Kidney (tissue), 13 donors: ENCODE measurements at regions not wholly inside any gene's neighbourhood (a gene's known extent, or its start where the extent isn't known, plus 50 kb on each side); places are given as distances from the start of the nearest gene placed in this dataset.
A peak's percentile ranks its signal among the peaks of the same experiment; 100 is the strongest.

ENCODE experiments used
- DNase-seq, 5 donors: peaks; one replicate each; pipeline ENCODE4 v3.0.0-alpha.2; 2013 to 2020
- FAIRE-seq: peaks from 2 replicates; lab custom pipeline; 2012; peaks lifted over from hg19 to GRCh38; lab: Jason Lieb, UNC
- H3K27ac ChIP-seq, 2 donors: one replicate each; pipeline ENCODE4 v1.7.0; 2013; ENCODE audit warnings: low read depth in 2 of 2, low read length in 2 of 2, inconsistent platforms in 1 of 2
- H3K27me3 ChIP-seq: one replicate; pipeline ENCODE4 v1.7.1; 2013; ENCODE audit warnings: low read length, inconsistent platforms; ENCODE audit not compliant: control insufficient read depth, insufficient read depth
- H3K36me3 ChIP-seq, 3 donors: one replicate each; pipeline versions ENCODE4 v1.7.0 to v1.7.1; 2013; ENCODE audit warnings: low read length in 3 of 3, control low read depth in 1 of 3, inconsistent platforms in 1 of 3; ENCODE audit not compliant: insufficient read depth in 3 of 3, control insufficient read depth in 2 of 3
- H3K4me1 ChIP-seq, 3 donors: one replicate each; pipeline versions ENCODE4 v1.7.0 to v1.7.1; 2013; ENCODE audit warnings: low read length in 3 of 3, inconsistent platforms in 1 of 3, low read depth in 1 of 3; ENCODE audit not compliant: control insufficient read depth in 2 of 3, insufficient read depth in 2 of 3
- H3K4me3 ChIP-seq, 3 donors: one replicate each; pipeline versions ENCODE4 v1.7.0 to v1.8.1; 2013; ENCODE audit warnings: low read length in 3 of 3, control low read depth in 1 of 3, inconsistent platforms in 1 of 3
- H3K9ac ChIP-seq, 3 donors: one replicate each; pipeline versions ENCODE4 v1.7.0 to v1.7.1; 2013; ENCODE audit warnings: low read length in 3 of 3, control low read depth in 1 of 3, inconsistent platforms in 1 of 3
- H3K9me3 ChIP-seq, 3 donors: one replicate each; pipeline versions ENCODE4 v1.7.0 to v1.7.1; 2013; ENCODE audit warnings: low read length in 3 of 3, control low read depth in 1 of 3, inconsistent platforms in 1 of 3; ENCODE audit not compliant: control insufficient read depth in 2 of 3, insufficient read depth in 1 of 3
- intact Hi-C: fragments of 100-400 bp; cut with DNase I; formaldehyde crosslinking; loops from one replicate; pipeline ENCODE4 v1.11.1; 2022
- TF ChIP-seq, protein P1 (sequence below): IDR thresholded peaks from 3 replicates; pipeline ENCODE4 v1.5.1; 2012; ENCODE audit warnings: mild to moderate bottlenecking, moderate library complexity, borderline replicate concordance; ENCODE audit not compliant: insufficient read depth; ENCODE audit errors: extremely low read depth
- donor health status: control.
- donor health status: control.
- donor health status: control.
- donor health status: control.
- donor health status: control.
- donor health status: DM: yes; HTN: yes; CAD: no.
- donor health status: Normal renal cell carcinoma (clear cell type).

GRCh38 chr13:105871326-105871725 lies 664.1 kb downstream of the EFNB2 start:
- TF ChIP-seq, protein P1, sequence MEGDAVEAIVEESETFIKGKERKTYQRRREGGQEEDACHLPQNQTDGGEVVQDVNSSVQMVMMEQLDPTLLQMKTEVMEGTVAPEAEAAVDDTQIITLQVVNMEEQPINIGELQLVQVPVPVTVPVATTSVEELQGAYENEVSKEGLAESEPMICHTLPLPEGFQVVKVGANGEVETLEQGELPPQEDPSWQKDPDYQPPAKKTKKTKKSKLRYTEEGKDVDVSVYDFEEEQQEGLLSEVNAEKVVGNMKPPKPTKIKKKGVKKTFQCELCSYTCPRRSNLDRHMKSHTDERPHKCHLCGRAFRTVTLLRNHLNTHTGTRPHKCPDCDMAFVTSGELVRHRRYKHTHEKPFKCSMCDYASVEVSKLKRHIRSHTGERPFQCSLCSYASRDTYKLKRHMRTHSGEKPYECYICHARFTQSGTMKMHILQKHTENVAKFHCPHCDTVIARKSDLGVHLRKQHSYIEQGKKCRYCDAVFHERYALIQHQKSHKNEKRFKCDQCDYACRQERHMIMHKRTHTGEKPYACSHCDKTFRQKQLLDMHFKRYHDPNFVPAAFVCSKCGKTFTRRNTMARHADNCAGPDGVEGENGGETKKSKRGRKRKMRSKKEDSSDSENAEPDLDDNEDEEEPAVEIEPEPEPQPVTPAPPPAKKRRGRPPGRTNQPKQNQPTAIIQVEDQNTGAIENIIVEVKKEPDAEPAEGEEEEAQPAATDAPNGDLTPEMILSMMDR = no peak
- Histone ChIP-seq H3K36me3 (no peaks in the 10 kb centered on the region), H3K4me1 (no peaks in the 10 kb centered on the region), H3K9ac (no peak overlapping the region), H3K9me3 (no peaks in the 10 kb centered on the region), H3K4me3 (no peak overlapping the region), H3K27ac (no peak overlapping the region), H3K27me3 (no peaks in the 10 kb centered on the region)
- intact Hi-C loops = no loop called here
- no peak for FAIRE-seq
- DNase-seq = no peak

DNA sequence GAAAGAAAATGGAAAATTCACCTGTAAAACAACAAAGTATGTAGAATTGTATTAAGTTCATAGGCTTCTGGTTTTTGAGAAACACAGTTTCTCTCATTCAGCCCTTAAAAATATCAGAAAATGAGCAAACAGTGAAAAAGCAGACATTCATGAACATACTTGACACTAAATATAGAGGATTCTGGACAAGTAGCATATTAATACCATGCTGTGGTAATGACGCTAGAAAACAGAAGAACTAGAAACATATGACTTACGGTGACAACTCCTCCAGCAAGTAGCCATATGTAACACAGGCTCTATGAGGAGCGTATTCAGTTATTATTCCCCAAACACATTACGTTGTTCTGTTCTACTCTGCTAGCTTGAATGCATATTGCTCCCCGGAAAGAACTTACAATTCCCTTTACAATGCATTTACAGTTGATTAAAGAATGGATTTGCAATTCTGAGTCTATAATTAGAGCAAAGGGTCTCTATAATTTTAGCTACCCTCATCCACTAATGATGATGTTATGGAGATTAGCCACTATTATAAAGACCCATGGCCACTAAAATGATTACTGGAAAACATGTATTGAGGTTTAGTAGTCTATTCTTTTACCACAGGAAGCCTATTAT lies 672.1 kb downstream of the EFNB2 start:
- no peaks in the 10 kb centered on the region for H3K27me3 ChIP-seq
- H3K9ac ChIP-seq = no peak overlapping the region
- H3K9me3 ChIP-seq = no peaks in the 10 kb centered on the region
- no peaks in the 10 kb centered on the region for H3K4me1 ChIP-seq
- DNase-seq (no peak), FAIRE-seq (no peak)
- TF ChIP-seq, protein P1 = no peak
- H3K27ac ChIP-seq = no peak overlapping the region
- intact Hi-C loops = no loop called here
- no peak overlapping the region for H3K4me3 ChIP-seq
- no peaks in the 10 kb centered on the region for H3K36me3 ChIP-seq

GRCh38 chr13:105848494-105848893 lies 687.0 kb downstream of the EFNB2 start:
- Histone ChIP-seq H3K4me3 (no peak overlapping the region), H3K9me3 (no peaks in the 10 kb centered on the region), H3K27me3 (no peaks in the 10 kb centered on the region), H3K9ac (no peak overlapping the region), H3K36me3 (no peaks in the 10 kb centered on the region), H3K27ac (no peak overlapping the region), H3K4me1 (peaks cover 0 to 9% (median 0%) of the 10 kb centered on the region in 3 donors)
- FAIRE-seq (no peak), DNase-seq (peak in 1 of 5 donors; percentile 14)
- TF ChIP-seq, protein P1 = no peak
- intact Hi-C loops = no loop called here
